Fibroblast of mammary gland (primary cell): ENCODE measurements at regions not wholly inside any gene's neighbourhood (a gene's known extent, or its start where the extent isn't known, plus 50 kb on each side); places are given as distances from the start of the nearest gene placed in this dataset.
"Not testable (repeated sequence)": the region's sequence is repeated elsewhere in the genome, so short reads cannot be mapped to it uniquely, and the experiment has no call there.

Experiments used
- DNase-seq: peaks from one replicate; pipeline ENCODE4 v3.0.0-alpha.2; 2010; ENCODE audit warnings: low read depth
- H3K4me3 ChIP-seq: 2 replicates; pipeline ENCODE4 v1.5.1; 2011; ENCODE audit warnings: low read depth, mild to moderate bottlenecking, low read length, moderate library complexity; ENCODE audit not compliant: control insufficient read depth
- CTCF ChIP-seq: conservative IDR thresholded peaks from 2 replicates; pipeline ENCODE4 v1.5.1; 2011; ENCODE audit warnings: low read depth, low read length, inconsistent platforms; ENCODE audit not compliant: control insufficient read depth, insufficient read depth

- no peak for TF ChIP-seq CTCF
- DNase-seq = peak; percentile 20
- no peak overlapping the region for H3K4me3 ChIP-seq
Observed at GRCh38 chr2:166651080-166651675, 157.1 kb upstream of the SCN7A start.

DNA sequence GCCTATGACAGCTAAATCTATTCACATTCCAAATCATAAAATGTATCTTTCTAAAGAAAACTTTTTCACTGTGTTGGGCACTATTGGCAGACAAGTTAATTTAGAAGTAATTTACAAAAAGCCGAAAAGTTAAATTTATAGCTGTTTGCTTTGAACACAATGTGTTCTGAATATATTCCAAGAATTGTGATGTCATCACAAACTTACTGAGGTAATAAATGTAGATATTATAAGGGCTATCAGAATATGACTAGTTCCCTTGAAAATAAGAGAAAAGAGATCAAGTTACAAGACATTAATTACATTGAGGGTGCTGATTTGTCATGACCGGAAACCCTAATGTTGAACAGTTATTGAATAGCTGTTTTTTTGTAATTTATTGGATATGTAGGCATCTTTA, 153.9 kb upstream of the SCN7A start:
- no peak overlapping the region for H3K4me3 ChIP-seq
- DNase-seq = no peak
- TF ChIP-seq CTCF = no peak

DNA sequence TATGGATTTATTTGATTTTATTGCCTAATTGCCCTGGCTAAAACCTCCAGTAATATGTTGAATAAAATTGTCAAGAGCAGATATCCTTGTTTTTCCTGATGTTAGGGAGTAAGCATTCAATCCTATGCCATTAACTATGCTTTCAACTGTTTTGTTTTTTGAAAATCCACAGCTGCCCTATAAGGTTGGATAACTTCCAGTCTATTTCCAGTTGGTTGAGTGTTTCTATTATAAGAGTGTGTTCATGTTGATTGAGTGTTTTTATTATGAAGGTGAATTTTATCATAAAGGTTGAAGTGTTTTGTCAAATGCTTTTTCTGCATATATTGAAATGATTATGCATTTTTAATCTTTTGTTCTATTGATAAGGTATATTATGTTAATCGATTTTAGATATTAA, 149.9 kb upstream of the SCN7A start:
- H3K4me3 ChIP-seq = no peak overlapping the region

GRCh38 chr2:166641516-166641915, 147.5 kb upstream of the SCN7A start:
- not testable (repeated sequence) for DNase-seq, H3K4me3 ChIP-seq

More for the DNA sequence above, 149.9 kb upstream of the SCN7A start:
- DNase-seq = no peak
- TF ChIP-seq CTCF = no peak

GRCh38 chr2:166637051-166637450, 143.0 kb upstream of the SCN7A start:
- DNase-seq = peak; percentile 2
- no peak for TF ChIP-seq CTCF
- no peak overlapping the region for H3K4me3 ChIP-seq

- no peak overlapping the region for H3K4me3 ChIP-seq
- DNase-seq = no peak
- TF ChIP-seq CTCF = no peak
Observed at GRCh38 chr2:166634706-166635105, 140.7 kb upstream of the SCN7A start.

- no peak overlapping the region for H3K4me3 ChIP-seq
- TF ChIP-seq CTCF = no peak
- DNase-seq = peak; percentile 73
Observed at GRCh38 chr2:166632616-166633015, 138.6 kb upstream of the SCN7A start.
